HG02642 (cell line): ENCODE measurements at regions not wholly inside any gene's neighbourhood (a gene's known extent, or its start where the extent isn't known, plus 50 kb on each side); places are given as distances from the start of the nearest gene placed in this dataset.
A peak's percentile ranks its signal among the peaks of the same experiment; 100 is the strongest.

ENCODE experiments used
- ATAC-seq: cut with Tn5 transposase; IDR thresholded peaks from one replicate; pipeline ENCODE4 v1.9.1; 2021; ENCODE audit warnings: mild to moderate bottlenecking; ENCODE audit not compliant: unreplicated experiment, poor library complexity

GRCh38 chrY:13149148-13149547 lies 244.5 kb downstream of the DDX3Y start:
- no peak for ATAC-seq

DNA sequence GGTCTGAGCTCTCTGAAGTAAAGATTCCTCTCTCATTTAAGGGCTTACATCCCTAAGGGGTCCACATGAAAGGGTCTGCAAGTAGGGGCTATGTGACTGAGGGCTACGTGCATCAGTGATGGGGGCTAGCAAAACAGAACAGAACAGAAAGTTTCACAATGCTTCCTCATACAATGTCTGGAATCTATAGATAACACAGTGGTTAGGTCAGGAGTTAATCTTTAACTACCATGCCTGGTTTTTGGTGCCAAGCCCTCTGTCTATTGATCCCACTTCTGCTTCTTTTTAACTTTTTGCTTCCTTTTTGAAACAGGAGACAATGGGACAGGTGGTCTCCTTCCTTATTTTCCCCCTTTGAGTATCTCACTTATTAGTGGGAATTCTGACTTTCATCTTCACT lies 263.0 kb downstream of the DDX3Y start:
- ATAC-seq: peak; percentile 66

GRCh38 chrY:13168257-13168656 lies 263.6 kb downstream of the DDX3Y start:
- ATAC-seq: peak; percentile 39
